IMR-90 (cell line): ENCODE measurements at regions not wholly inside any gene's neighbourhood (a gene's known extent, or its start where the extent isn't known, plus 50 kb on each side); places are given as distances from the start of the nearest gene placed in this dataset.

Experiments used
- BHLHE40 ChIP-seq: fragments of 150-350 bp; IDR thresholded peaks from 2 replicates; pipeline ENCODE4 v1.6.1; 2016; ENCODE audit warnings: mild to moderate bottlenecking, low read depth, low read length
- CEBPB ChIP-seq: IDR thresholded peaks from 2 replicates; pipeline ENCODE4 v1.6.1; 2012; ENCODE audit warnings: low read depth, low read length, improper control_type of control experiment
- CHD1 ChIP-seq: IDR thresholded peaks from 2 replicates; pipeline ENCODE4 v1.6.1; 2012; ENCODE audit warnings: low read depth, low read length, improper control_type of control experiment
- CTCF ChIP-seq: conservative IDR thresholded peaks from 2 replicates; pipeline ENCODE4 v1.5.1; 2012; ENCODE audit warnings: mild to moderate bottlenecking, low read depth, low read length, improper control_type of control experiment
- MAZ ChIP-seq: IDR thresholded peaks from 2 replicates; pipeline ENCODE4 v1.6.1; 2012; ENCODE audit warnings: low read depth, mild to moderate bottlenecking, low read length, improper control_type of control experiment, moderate library complexity, borderline replicate concordance
- MXI1 ChIP-seq: IDR thresholded peaks from 2 replicates; pipeline ENCODE4 v1.6.1; 2012; ENCODE audit warnings: low read depth, mild to moderate bottlenecking, low read length, moderate library complexity, borderline replicate concordance
- POLR2A ChIP-seq: IDR thresholded peaks from 2 replicates; pipeline ENCODE4 v1.6.1; 2012; ENCODE audit warnings: mild to moderate bottlenecking, low read depth, low read length
- RAD21 ChIP-seq: IDR thresholded peaks from 2 replicates; pipeline ENCODE4 v1.6.1; 2012; ENCODE audit warnings: low read length, improper control_type of control experiment
- RCOR1 ChIP-seq: IDR thresholded peaks from 2 replicates; pipeline ENCODE4 v1.6.1; 2012; ENCODE audit warnings: mild to moderate bottlenecking, low read length, improper control_type of control experiment; ENCODE audit not compliant: insufficient replicate concordance

- TF ChIP-seq CTCF: no peak
- TF ChIP-seq MAZ: no peak
- no peak for TF ChIP-seq MXI1
- TF ChIP-seq RCOR1: no peak
- TF ChIP-seq CHD1: no peak
- no peak for TF ChIP-seq RAD21
- no peak for TF ChIP-seq POLR2A
- TF ChIP-seq CEBPB: no peak
- TF ChIP-seq BHLHE40: no peak
These were observed 66.5 kb upstream of the ANKRD10 start for GRCh38 chr13:110981379-110981778.
